ENCODE measurements at regions not wholly inside any gene's neighbourhood (a gene's known extent, or its start where the extent isn't known, plus 50 kb on each side); places are given as distances from the start of the nearest gene placed in this dataset.

GRCh38 chr9:8036914-8037524 lies 237.4 kb upstream of the DMAC1 start:
- dilution Hi-C loops (cut with MboI; ENCODE audit: extremely low pct_ligation_motif_present, low sequenced_read_pairs) (no loop called here), intact Hi-C loops (cut with micrococcal nuclease) (no loop called here)
- H3K9me3 ChIP-seq (replicated peaks; ENCODE audit: control insufficient read depth, insufficient read depth, low read length), result no peaks in the 10 kb centered on the region
- no peak overlapping the region for H2AFZ ChIP-seq (ENCODE audit: low read depth, low read length)
- no TSS peak for BruUV-seq (replicated peaks)
- H3K9ac ChIP-seq (replicated peaks; ENCODE audit: extremely low read depth, insufficient read depth, low read length), result no peak overlapping the region
- no peak overlapping the region for H3K4me2 ChIP-seq (ENCODE audit: insufficient read depth, low read length)
- H3K27ac ChIP-seq (ENCODE audit: insufficient read depth, low read depth, low read length), result no peak overlapping the region
- H3K79me2 ChIP-seq (ENCODE audit: control insufficient read depth, insufficient read depth, low read length), result no peaks in the 10 kb centered on the region
- H4K20me1 ChIP-seq (replicated peaks; ENCODE audit: control insufficient read depth, extremely low read depth, insufficient read depth, low read length), result no peaks in the 10 kb centered on the region
- no peaks in the 10 kb centered on the region for H3K4me1 ChIP-seq (ENCODE audit: control insufficient read depth, extremely low read depth, insufficient read depth, low read length)
- ChIA-PET POLR2A (no interaction called here), CTCF (no interaction called here)
- no peaks in the 10 kb centered on the region for H3K36me3 ChIP-seq (ENCODE audit: control insufficient read depth in 2 of 2, extremely low read depth in 1 of 2, insufficient read depth in 2 of 2, low read length in 2 of 2)
- TF ChIP-seq CTCF (IDR thresholded peaks at IDR 0.05; ENCODE audit: extremely low read depth in 1 of 2, insufficient read depth in 1 of 2, low read depth in 1 of 2, low read length in 2 of 2) (no peak), JUN (IDR thresholded peaks at IDR 0.05; ENCODE audit: borderline replicate concordance, insufficient read depth, insufficient read length, low read depth) (no peak), MYC (IDR thresholded peaks at IDR 0.05; ENCODE audit: low read depth, low read length) (no peak), POLR2A (IDR thresholded peaks at IDR 0.05; ENCODE audit: low read depth, low read length) (no peak), FOS (IDR thresholded peaks at IDR 0.05; ENCODE audit: borderline replicate concordance, insufficient read depth, low read length) (no peak), POLR2AphosphoS5 (IDR thresholded peaks at IDR 0.05; ENCODE audit: insufficient read depth, low read depth, low read length) (no peak), GATA2 (IDR thresholded peaks at IDR 0.05; ENCODE audit: insufficient read depth, insufficient read length, low read depth, low read length) (no peak), EZH2 (IDR thresholded peaks at IDR 0.05; ENCODE audit: borderline replicate concordance, low read depth, low read length, severe bottlenecking) (no peak), MAX (IDR thresholded peaks at IDR 0.05; ENCODE audit: insufficient read depth, insufficient read length) (no peak)
- FAIRE-seq, result no peak
- H3K4me3 ChIP-seq (replicated peaks in 1 of 3; ENCODE audit: insufficient read depth in 1 of 3, low read depth in 1 of 3, low read length in 3 of 3), result no peak overlapping the region
- no peaks in the 10 kb centered on the region for H3K9me1 ChIP-seq (replicated peaks; ENCODE audit: control insufficient read depth, extremely low read depth, insufficient read depth, low read length)
- DNase-seq (ENCODE audit: low read depth, low spot score), result no peak
- no peaks in the 10 kb centered on the region for H3K27me3 ChIP-seq (ENCODE audit: control insufficient read depth in 2 of 2, insufficient read depth in 2 of 2, low read length in 2 of 2)

All from endothelial cell of umbilical vein (primary cell).